ENCODE measurements at regions not wholly inside any gene's neighbourhood (a gene's known extent, or its start where the extent isn't known, plus 50 kb on each side); places are given as distances from the start of the nearest gene placed in this dataset.

GRCh38 chrX:50978920-50979682, 68.6 kb downstream of the BMP15 start:
- TF ChIP-seq, protein P1, sequence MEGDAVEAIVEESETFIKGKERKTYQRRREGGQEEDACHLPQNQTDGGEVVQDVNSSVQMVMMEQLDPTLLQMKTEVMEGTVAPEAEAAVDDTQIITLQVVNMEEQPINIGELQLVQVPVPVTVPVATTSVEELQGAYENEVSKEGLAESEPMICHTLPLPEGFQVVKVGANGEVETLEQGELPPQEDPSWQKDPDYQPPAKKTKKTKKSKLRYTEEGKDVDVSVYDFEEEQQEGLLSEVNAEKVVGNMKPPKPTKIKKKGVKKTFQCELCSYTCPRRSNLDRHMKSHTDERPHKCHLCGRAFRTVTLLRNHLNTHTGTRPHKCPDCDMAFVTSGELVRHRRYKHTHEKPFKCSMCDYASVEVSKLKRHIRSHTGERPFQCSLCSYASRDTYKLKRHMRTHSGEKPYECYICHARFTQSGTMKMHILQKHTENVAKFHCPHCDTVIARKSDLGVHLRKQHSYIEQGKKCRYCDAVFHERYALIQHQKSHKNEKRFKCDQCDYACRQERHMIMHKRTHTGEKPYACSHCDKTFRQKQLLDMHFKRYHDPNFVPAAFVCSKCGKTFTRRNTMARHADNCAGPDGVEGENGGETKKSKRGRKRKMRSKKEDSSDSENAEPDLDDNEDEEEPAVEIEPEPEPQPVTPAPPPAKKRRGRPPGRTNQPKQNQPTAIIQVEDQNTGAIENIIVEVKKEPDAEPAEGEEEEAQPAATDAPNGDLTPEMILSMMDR (IDR thresholded peaks at IDR 0.05; ENCODE audit: borderline replicate concordance, extremely low read depth, insufficient read depth), result peak; percentile 4
- Histone ChIP-seq H3K9ac (ENCODE audit: low read length in 3 of 3) (no peak overlapping the region), H3K36me3 (ENCODE audit: control insufficient read depth in 2 of 3, insufficient read depth in 3 of 3, low read length in 3 of 3) (no peaks in the 10 kb centered on the region), H3K4me3 (ENCODE audit: low read length in 3 of 3) (no peak overlapping the region), H3K27me3 (ENCODE audit: control insufficient read depth, insufficient read depth, low read length) (peaks cover 2% of the 10 kb centered on the region), H3K27ac (ENCODE audit: low read depth in 2 of 2, low read length in 2 of 2) (no peak overlapping the region), H3K9me3 (ENCODE audit: control insufficient read depth in 2 of 3, insufficient read depth in 1 of 3, low read length in 3 of 3) (no peaks in the 10 kb centered on the region), H3K4me1 (ENCODE audit: control insufficient read depth in 2 of 3, insufficient read depth in 2 of 3, low read depth in 1 of 3, low read length in 3 of 3) (no peaks in the 10 kb centered on the region)
- FAIRE-seq (no peak), DNase-seq (no peak)
- intact Hi-C loops (cut with DNase I), result no loop called here

GRCh38 chrX:50980251-50980650, 69.7 kb downstream of the BMP15 start:
- intact Hi-C loops (cut with DNase I), result no loop called here
- Histone ChIP-seq H3K36me3 (ENCODE audit: control insufficient read depth in 2 of 3, insufficient read depth in 3 of 3, low read length in 3 of 3) (no peaks in the 10 kb centered on the region), H3K27ac (ENCODE audit: low read depth in 2 of 2, low read length in 2 of 2) (no peak overlapping the region), H3K9ac (ENCODE audit: low read length in 3 of 3) (no peak overlapping the region), H3K9me3 (ENCODE audit: control insufficient read depth in 2 of 3, insufficient read depth in 1 of 3, low read length in 3 of 3) (no peaks in the 10 kb centered on the region), H3K4me1 (ENCODE audit: control insufficient read depth in 2 of 3, insufficient read depth in 2 of 3, low read depth in 1 of 3, low read length in 3 of 3) (no peaks in the 10 kb centered on the region), H3K27me3 (ENCODE audit: control insufficient read depth, insufficient read depth, low read length) (peaks cover 2% of the 10 kb centered on the region), H3K4me3 (ENCODE audit: low read length in 3 of 3) (no peak overlapping the region)
- FAIRE-seq (no peak), DNase-seq (no peak)
- TF ChIP-seq, protein P1 (IDR thresholded peaks at IDR 0.05; ENCODE audit: borderline replicate concordance, extremely low read depth, insufficient read depth), result no peak

GRCh38 chrX:50988649-50989048, 78.1 kb downstream of the BMP15 start:
- Histone ChIP-seq H3K9me3 (ENCODE audit: control insufficient read depth in 2 of 3, insufficient read depth in 1 of 3, low read length in 3 of 3) (no peaks in the 10 kb centered on the region), H3K9ac (ENCODE audit: low read length in 3 of 3) (no peak overlapping the region), H3K36me3 (ENCODE audit: control insufficient read depth in 2 of 3, insufficient read depth in 3 of 3, low read length in 3 of 3) (no peaks in the 10 kb centered on the region), H3K4me3 (ENCODE audit: low read length in 3 of 3) (no peak overlapping the region), H3K27ac (ENCODE audit: low read depth in 2 of 2, low read length in 2 of 2) (no peak overlapping the region), H3K27me3 (ENCODE audit: control insufficient read depth, insufficient read depth, low read length) (peaks cover 4% of the 10 kb centered on the region), H3K4me1 (ENCODE audit: control insufficient read depth in 2 of 3, insufficient read depth in 2 of 3, low read depth in 1 of 3, low read length in 3 of 3) (no peaks in the 10 kb centered on the region)
- DNase-seq, result peak in 3 of 5 donors; percentile 48 to 74 (median 58)
- TF ChIP-seq, protein P1 (IDR thresholded peaks at IDR 0.05; ENCODE audit: borderline replicate concordance, extremely low read depth, insufficient read depth), result peak; percentile 43
- peak; percentile 74 for FAIRE-seq
- intact Hi-C loops (cut with DNase I), result no loop called here

Data from kidney (tissue), 13 donors.